NB4 (cell line): ENCODE measurements at regions not wholly inside any gene's neighbourhood (a gene's known extent, or its start where the extent isn't known, plus 50 kb on each side); places are given as distances from the start of the nearest gene placed in this dataset.

Experiments
- DNase-seq: peaks from one replicate; pipeline ENCODE4 v3.0.0; 2010; ENCODE audit warnings: low read depth
- H3K4me3 ChIP-seq: one replicate; pipeline ENCODE4 v1.5.1; 2011; ENCODE audit warnings: mild to moderate bottlenecking, low read depth, low read length, moderate library complexity
- MAX ChIP-seq: IDR thresholded peaks from 2 replicates; pipeline ENCODE4 v1.6.1; 2011; ENCODE audit warnings: low read depth, low read length
- MYC ChIP-seq: IDR thresholded peaks from 2 replicates; pipeline ENCODE4 v1.6.1; 2011; ENCODE audit warnings: low read depth, low read length
- POLR2A ChIP-seq: IDR thresholded peaks from 2 replicates; pipeline ENCODE4 v1.6.1; 2011; ENCODE audit warnings: mild to moderate bottlenecking; ENCODE audit not compliant: insufficient read length; ENCODE audit errors: extremely low read depth
- TF ChIP-seq, protein P1 (sequence below): IDR thresholded peaks from one replicate; pipeline ENCODE4 v1.5.1; 2012; ENCODE audit warnings: low read depth, low read length

DNA sequence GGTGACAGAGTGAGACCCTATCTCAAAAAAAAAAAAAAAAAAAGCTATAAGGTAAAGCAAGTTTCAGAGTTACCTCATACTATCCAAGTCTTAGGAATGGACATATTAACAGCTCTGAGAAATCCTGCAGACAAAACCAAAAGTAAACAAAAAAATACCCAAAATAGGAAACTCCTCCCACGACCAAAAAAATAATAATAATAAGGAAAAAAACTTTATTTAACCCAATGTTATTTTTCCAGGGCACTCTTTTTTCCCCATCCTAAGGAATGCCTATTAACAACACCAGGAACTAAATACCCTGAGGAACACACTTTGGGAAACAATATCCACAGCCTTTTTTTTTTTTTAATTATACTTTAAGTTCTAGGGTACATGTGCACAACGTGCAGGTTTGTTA is 135.5 kb upstream of the CCND2 start:
- no peak for DNase-seq
- no peak overlapping the region for H3K4me3 ChIP-seq
- TF ChIP-seq POLR2A (no peak), MAX (no peak), MYC (no peak)
- TF ChIP-seq, protein P1, sequence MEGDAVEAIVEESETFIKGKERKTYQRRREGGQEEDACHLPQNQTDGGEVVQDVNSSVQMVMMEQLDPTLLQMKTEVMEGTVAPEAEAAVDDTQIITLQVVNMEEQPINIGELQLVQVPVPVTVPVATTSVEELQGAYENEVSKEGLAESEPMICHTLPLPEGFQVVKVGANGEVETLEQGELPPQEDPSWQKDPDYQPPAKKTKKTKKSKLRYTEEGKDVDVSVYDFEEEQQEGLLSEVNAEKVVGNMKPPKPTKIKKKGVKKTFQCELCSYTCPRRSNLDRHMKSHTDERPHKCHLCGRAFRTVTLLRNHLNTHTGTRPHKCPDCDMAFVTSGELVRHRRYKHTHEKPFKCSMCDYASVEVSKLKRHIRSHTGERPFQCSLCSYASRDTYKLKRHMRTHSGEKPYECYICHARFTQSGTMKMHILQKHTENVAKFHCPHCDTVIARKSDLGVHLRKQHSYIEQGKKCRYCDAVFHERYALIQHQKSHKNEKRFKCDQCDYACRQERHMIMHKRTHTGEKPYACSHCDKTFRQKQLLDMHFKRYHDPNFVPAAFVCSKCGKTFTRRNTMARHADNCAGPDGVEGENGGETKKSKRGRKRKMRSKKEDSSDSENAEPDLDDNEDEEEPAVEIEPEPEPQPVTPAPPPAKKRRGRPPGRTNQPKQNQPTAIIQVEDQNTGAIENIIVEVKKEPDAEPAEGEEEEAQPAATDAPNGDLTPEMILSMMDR: no peak

GRCh38 chr12:4137441-4137840 is 136.1 kb upstream of the CCND2 start:
- TF ChIP-seq, protein P1: no peak
- TF ChIP-seq MYC (no peak), POLR2A (no peak), MAX (no peak)
- no peak for DNase-seq

GRCh38 chr12:4137015-4137414 is 136.5 kb upstream of the CCND2 start:
- no peak overlapping the region for H3K4me3 ChIP-seq
- no peak for DNase-seq
- TF ChIP-seq POLR2A (no peak), MYC (no peak), MAX (no peak)
- TF ChIP-seq, protein P1: no peak

More at GRCh38 chr12:4137441-4137840, 136.1 kb upstream of the CCND2 start:
- H3K4me3 ChIP-seq: no peak overlapping the region

- DNase-seq: peak; percentile 86
- no peak overlapping the region for H3K4me3 ChIP-seq
- TF ChIP-seq, protein P1: no peak
- TF ChIP-seq MYC: peak; percentile 97
- peak; percentile 99 for TF ChIP-seq MAX
Measured at GRCh38 chr12:4135919-4136605, 137.5 kb upstream of the CCND2 start.

DNA sequence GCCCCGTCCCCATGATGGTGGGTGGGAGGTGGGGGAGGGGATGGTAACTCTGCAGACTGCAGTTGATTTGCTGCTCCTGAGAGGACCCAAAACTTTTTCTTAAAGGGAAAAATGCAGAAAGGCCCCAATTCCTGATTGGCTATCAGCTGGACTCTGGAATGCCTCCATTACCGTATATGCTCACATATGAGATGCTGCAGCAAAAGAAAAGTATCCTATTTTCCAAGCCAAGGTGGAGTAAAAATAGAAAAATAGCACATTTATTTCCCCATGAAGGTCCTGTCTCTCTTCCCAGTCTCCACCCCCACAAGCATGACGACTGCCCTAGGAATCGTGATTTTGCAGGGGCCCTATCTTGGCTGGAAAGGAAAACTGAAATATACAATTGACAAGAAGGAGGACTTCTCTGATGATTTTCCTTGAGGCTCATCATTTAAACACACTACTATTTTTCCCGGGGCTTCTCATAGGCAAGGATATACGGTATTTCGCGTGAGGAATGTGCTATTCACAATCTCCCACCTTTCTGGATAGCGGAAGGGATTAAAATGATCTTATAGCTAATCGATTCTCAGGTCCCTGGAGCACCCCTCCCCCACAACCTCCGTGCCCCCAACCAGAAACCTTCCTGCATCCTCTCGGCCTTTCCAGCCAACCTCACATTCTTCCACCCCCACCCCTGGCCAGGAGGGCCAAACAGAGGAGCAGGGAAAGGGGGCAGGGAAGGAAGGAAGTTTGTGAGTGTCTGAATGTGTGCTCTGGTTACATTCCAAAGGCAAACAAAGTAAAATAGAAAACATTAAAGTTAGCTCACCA is 138.9 kb upstream of the CCND2 start:
- no peak overlapping the region for H3K4me3 ChIP-seq
- DNase-seq: no peak
- no peak for TF ChIP-seq MAX
- TF ChIP-seq POLR2A: no peak
- TF ChIP-seq, protein P1: no peak
- no peak for TF ChIP-seq MYC
